Activated CD4-positive, alpha-beta memory T cell treated with anti-CD3 and anti-CD28 coated beads, Interleukin-2, amount 10 ng/mL, durations not matched to agents 7 days and 5 days (primary cell): ENCODE measurements at regions not wholly inside any gene's neighbourhood (a gene's known extent, or its start where the extent isn't known, plus 50 kb on each side); places are given as distances from the start of the nearest gene placed in this dataset.

Experiments
- CTCF ChIA-PET: fragments of 350-600 bp; sonication (Branson Sonifier 250); formaldehyde crosslinking; loops from one replicate; lab custom pipeline; 2021; ENCODE audit warnings: antibody characterized with exemption, inconsistent platforms; lab: Charles Lee
- POLR2A ChIA-PET: fragments of 350-600 bp; sonication (Branson Sonifier 250); formaldehyde crosslinking; loops from one replicate; lab custom pipeline; 2021; ENCODE audit warnings: antibody characterized with exemption; lab: Charles Lee
- DNase-seq: peaks from one replicate; pipeline ENCODE4 v3.0.0-alpha.2; 2020
- H3K27ac Mint-ChIP-seq: one replicate; pipeline ENCODE4 v1.8.0; 2021; ENCODE audit warnings: mild to moderate bottlenecking, mixed read lengths
- H3K27me3 Mint-ChIP-seq: one replicate; pipeline ENCODE4 v1.8.0; 2021; ENCODE audit warnings: mixed read lengths
- H3K36me3 Mint-ChIP-seq: one replicate; pipeline ENCODE4 v1.8.0; 2021; ENCODE audit warnings: low read depth, mixed read lengths
- H3K4me1 Mint-ChIP-seq: one replicate; pipeline ENCODE4 v1.8.0; 2021; ENCODE audit warnings: mixed read lengths
- H3K4me3 Mint-ChIP-seq: one replicate; pipeline ENCODE4 v1.8.0; 2021; ENCODE audit warnings: mild to moderate bottlenecking, mixed read lengths
- H3K9me3 Mint-ChIP-seq: one replicate; pipeline ENCODE4 v1.8.0; 2021; ENCODE audit warnings: mixed read lengths

- Mint-ChIP-seq H3K36me3 (no peaks in the 10 kb centered on the region), H3K4me3 (no peak overlapping the region), H3K27me3 (peaks cover 2% of the 10 kb centered on the region), H3K9me3 (no peaks in the 10 kb centered on the region), H3K27ac (no peak overlapping the region), H3K4me1 (no peaks in the 10 kb centered on the region)
- POLR2A ChIA-PET, result no interaction called here
- CTCF ChIA-PET, result no interaction called here
- DNase-seq, result no peak
These were observed 73.8 kb upstream of the FAM98A start for GRCh38 chr2:33672896-33673295.

GRCh38 chr2:33672389-33672788 lies 73.3 kb upstream of the FAM98A start:
- ChIA-PET CTCF (no interaction called here), POLR2A (no interaction called here)
- peaks cover 2% of the 10 kb centered on the region for H3K27me3 Mint-ChIP-seq
- no peak for DNase-seq
- no peak overlapping the region for H3K4me3 Mint-ChIP-seq
- H3K36me3 Mint-ChIP-seq, result no peaks in the 10 kb centered on the region
- H3K4me1 Mint-ChIP-seq, result no peaks in the 10 kb centered on the region
- no peak overlapping the region for H3K27ac Mint-ChIP-seq
- H3K9me3 Mint-ChIP-seq, result no peaks in the 10 kb centered on the region

- Mint-ChIP-seq H3K36me3 (no peaks in the 10 kb centered on the region), H3K4me3 (no peak overlapping the region), H3K9me3 (no peaks in the 10 kb centered on the region), H3K27ac (no peak overlapping the region), H3K4me1 (no peaks in the 10 kb centered on the region), H3K27me3 (peaks cover 2% of the 10 kb centered on the region)
- no peak for DNase-seq
- CTCF ChIA-PET, result no interaction called here
- POLR2A ChIA-PET, result no interaction called here
These were observed 72.1 kb upstream of the FAM98A start for GRCh38 chr2:33671198-33671597.

GRCh38 chr2:33670392-33670937 lies 71.4 kb upstream of the FAM98A start:
- H3K27me3 Mint-ChIP-seq, result peaks cover 2% of the 10 kb centered on the region
- CTCF ChIA-PET, result no interaction called here
- H3K27ac Mint-ChIP-seq, result no peak overlapping the region
- no peaks in the 10 kb centered on the region for H3K4me1 Mint-ChIP-seq
- POLR2A ChIA-PET, result no interaction called here
- H3K4me3 Mint-ChIP-seq, result no peak overlapping the region
- H3K9me3 Mint-ChIP-seq, result no peaks in the 10 kb centered on the region
- DNase-seq, result no peak
- H3K36me3 Mint-ChIP-seq, result no peaks in the 10 kb centered on the region

- ChIA-PET POLR2A (no interaction called here), CTCF (no interaction called here)
These were observed 67.8 kb upstream of the FAM98A start for GRCh38 chr2:33666879-33667278.

GRCh38 chr2:33665039-33665438 lies 65.9 kb upstream of the FAM98A start:
- CTCF ChIA-PET, result no interaction called here
- no peak for DNase-seq
- POLR2A ChIA-PET, result no interaction called here

More at GRCh38 chr2:33666879-33667278, 67.8 kb upstream of the FAM98A start:
- DNase-seq, result no peak
- Mint-ChIP-seq H3K27me3 (no peaks in the 10 kb centered on the region), H3K36me3 (no peaks in the 10 kb centered on the region), H3K4me3 (no peak overlapping the region), H3K9me3 (no peaks in the 10 kb centered on the region), H3K27ac (no peak overlapping the region), H3K4me1 (no peaks in the 10 kb centered on the region)

GRCh38 chr2:33660416-33661123 lies 61.5 kb upstream of the FAM98A start:
- DNase-seq, result no peak
- Mint-ChIP-seq H3K4me1 (no peaks in the 10 kb centered on the region), H3K4me3 (no peak overlapping the region), H3K36me3 (no peaks in the 10 kb centered on the region), H3K27ac (no peak overlapping the region), H3K9me3 (peaks cover 14% of the 10 kb centered on the region), H3K27me3 (no peaks in the 10 kb centered on the region)
- ChIA-PET CTCF (no interaction called here), POLR2A (no interaction called here)

More at GRCh38 chr2:33665039-33665438, 65.9 kb upstream of the FAM98A start:
- Mint-ChIP-seq H3K27ac (no peak overlapping the region), H3K4me3 (no peak overlapping the region), H3K27me3 (no peaks in the 10 kb centered on the region), H3K36me3 (no peaks in the 10 kb centered on the region), H3K9me3 (no peaks in the 10 kb centered on the region), H3K4me1 (no peaks in the 10 kb centered on the region)

- POLR2A ChIA-PET, result no interaction called here
- Mint-ChIP-seq H3K4me1 (no peaks in the 10 kb centered on the region), H3K4me3 (no peak overlapping the region), H3K27me3 (no peaks in the 10 kb centered on the region), H3K9me3 (peaks cover 14% of the 10 kb centered on the region), H3K36me3 (no peaks in the 10 kb centered on the region), H3K27ac (no peak overlapping the region)
- no peak for DNase-seq
- CTCF ChIA-PET, result no interaction called here
These were observed 56.7 kb upstream of the FAM98A start for GRCh38 chr2:33655626-33656320.

- Mint-ChIP-seq H3K27me3 (peaks cover 2% of the 10 kb centered on the region), H3K27ac (no peak overlapping the region), H3K9me3 (peaks cover 12% of the 10 kb centered on the region), H3K4me1 (no peaks in the 10 kb centered on the region), H3K36me3 (no peaks in the 10 kb centered on the region), H3K4me3 (no peak overlapping the region)
- CTCF ChIA-PET, result no interaction called here
- POLR2A ChIA-PET, result no interaction called here
- DNase-seq, result no peak
These were observed 53.7 kb upstream of the FAM98A start for GRCh38 chr2:33652830-33653229.

GRCh38 chr2:33650171-33650570 lies 51.1 kb upstream of the FAM98A start:
- Mint-ChIP-seq H3K27ac (no peak overlapping the region), H3K36me3 (no peaks in the 10 kb centered on the region), H3K27me3 (peaks cover 2% of the 10 kb centered on the region), H3K9me3 (no peaks in the 10 kb centered on the region), H3K4me1 (no peaks in the 10 kb centered on the region), H3K4me3 (no peak overlapping the region)
- POLR2A ChIA-PET, result no interaction called here
- DNase-seq, result no peak
- CTCF ChIA-PET, result no interaction called here
